H1 (cell line): ENCODE measurements at regions not wholly inside any gene's neighbourhood (a gene's known extent, or its start where the extent isn't known, plus 50 kb on each side); places are given as distances from the start of the nearest gene placed in this dataset.

Experiments
- CTBP2 ChIP-seq: IDR thresholded peaks from 2 replicates; pipeline ENCODE4 v1.7.0; 2011; ENCODE audit warnings: borderline replicate concordance, mild to moderate bottlenecking, moderate library complexity, mixed read lengths, low read length; ENCODE audit not compliant: insufficient read depth, insufficient read length
- POLR2A ChIP-seq, 2 experiments: IDR thresholded peaks; 1 replicate in 1 of 2; 2 replicates in 1 of 2; pipeline ENCODE4 v1.6.1; 2011; ENCODE audit warnings: low read depth in 2 of 2, low read length in 2 of 2, mild to moderate bottlenecking in 2 of 2; ENCODE audit errors: control extremely low read depth in 1 of 2

DNA sequence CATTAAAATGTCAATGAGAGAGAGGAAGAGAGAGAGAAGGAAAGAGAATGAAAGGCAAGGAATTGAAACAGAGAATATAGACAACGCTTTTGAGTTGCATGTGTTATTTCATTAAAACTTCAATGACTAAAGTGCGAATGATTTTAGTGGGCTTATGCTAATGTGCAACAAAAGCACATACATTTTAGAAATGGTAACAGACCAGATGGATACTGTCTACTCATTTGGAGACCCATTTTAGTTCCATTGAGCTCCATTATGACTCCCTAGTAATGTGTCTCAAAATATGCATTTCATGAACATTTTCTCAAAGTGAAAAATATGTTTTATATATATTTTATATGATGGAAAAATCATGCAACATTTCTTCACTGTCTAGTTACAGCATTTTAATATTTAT lies 622.2 kb upstream of the GCFC2 start:
- TF ChIP-seq CTBP2 (no peak), POLR2A (IDR thresholded peaks at IDR 0.05; ENCODE audit: control extremely low read depth in 1 of 2, low read depth in 2 of 2, low read length in 2 of 2) (no peak)
